ENCODE measurements at regions not wholly inside any gene's neighbourhood (a gene's known extent, or its start where the extent isn't known, plus 50 kb on each side); places are given as distances from the start of the nearest gene placed in this dataset.

GRCh38 chr2:217335341-217335966 lies 475.6 kb upstream of the TNP1 start:
- Histone ChIP-seq H3K9ac (ENCODE audit: insufficient read depth in 1 of 2, low read length in 2 of 2) (no peak overlapping the region), H3K27me3 (ENCODE audit: control insufficient read depth in 3 of 3, insufficient read depth in 3 of 3, low read length in 2 of 3) (no peaks in the 10 kb centered on the region), H3K27ac (ENCODE audit: low read depth in 1 of 2, low read length in 1 of 2) (no peak overlapping the region), H3K4me3 (no peak overlapping the region), H3K9me3 (ENCODE audit: control insufficient read depth in 4 of 4, insufficient read depth in 3 of 4, low read length in 3 of 4) (peaks cover 0 to 3% (median 0%) of the 10 kb centered on the region in 4 donors), H3K36me3 (ENCODE audit: control insufficient read depth in 4 of 4, insufficient read depth in 4 of 4, low read length in 4 of 4) (no peaks in the 10 kb centered on the region), H3K4me1 (ENCODE audit: control insufficient read depth in 5 of 5, insufficient read depth in 5 of 5, low read length in 5 of 5) (peaks cover 2 to 12% (median 7%) of the 10 kb centered on the region in 5 donors)
- DNase-seq (no peak), ATAC-seq (ENCODE audit: insufficient read depth, low FRiP score) (no peak)
- TF ChIP-seq, protein P1, sequence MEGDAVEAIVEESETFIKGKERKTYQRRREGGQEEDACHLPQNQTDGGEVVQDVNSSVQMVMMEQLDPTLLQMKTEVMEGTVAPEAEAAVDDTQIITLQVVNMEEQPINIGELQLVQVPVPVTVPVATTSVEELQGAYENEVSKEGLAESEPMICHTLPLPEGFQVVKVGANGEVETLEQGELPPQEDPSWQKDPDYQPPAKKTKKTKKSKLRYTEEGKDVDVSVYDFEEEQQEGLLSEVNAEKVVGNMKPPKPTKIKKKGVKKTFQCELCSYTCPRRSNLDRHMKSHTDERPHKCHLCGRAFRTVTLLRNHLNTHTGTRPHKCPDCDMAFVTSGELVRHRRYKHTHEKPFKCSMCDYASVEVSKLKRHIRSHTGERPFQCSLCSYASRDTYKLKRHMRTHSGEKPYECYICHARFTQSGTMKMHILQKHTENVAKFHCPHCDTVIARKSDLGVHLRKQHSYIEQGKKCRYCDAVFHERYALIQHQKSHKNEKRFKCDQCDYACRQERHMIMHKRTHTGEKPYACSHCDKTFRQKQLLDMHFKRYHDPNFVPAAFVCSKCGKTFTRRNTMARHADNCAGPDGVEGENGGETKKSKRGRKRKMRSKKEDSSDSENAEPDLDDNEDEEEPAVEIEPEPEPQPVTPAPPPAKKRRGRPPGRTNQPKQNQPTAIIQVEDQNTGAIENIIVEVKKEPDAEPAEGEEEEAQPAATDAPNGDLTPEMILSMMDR (IDR thresholded peaks at IDR 0.05; ENCODE audit: control extremely low read depth, extremely low read depth), result no peak
- WGBS, 2 donors, result 94% methylated on average over 5 of the region's 5 CpGs

- Histone ChIP-seq H3K4me1 (ENCODE audit: control insufficient read depth in 5 of 5, insufficient read depth in 5 of 5, low read length in 5 of 5) (peaks cover 2 to 12% (median 7%) of the 10 kb centered on the region in 5 donors), H3K36me3 (ENCODE audit: control insufficient read depth in 4 of 4, insufficient read depth in 4 of 4, low read length in 4 of 4) (no peaks in the 10 kb centered on the region), H3K4me3 (no peak overlapping the region), H3K9ac (ENCODE audit: insufficient read depth in 1 of 2, low read length in 2 of 2) (no peak overlapping the region), H3K9me3 (ENCODE audit: control insufficient read depth in 4 of 4, insufficient read depth in 3 of 4, low read length in 3 of 4) (peaks cover 0 to 3% (median 0%) of the 10 kb centered on the region in 4 donors), H3K27ac (ENCODE audit: low read depth in 1 of 2, low read length in 1 of 2) (no peak overlapping the region), H3K27me3 (ENCODE audit: control insufficient read depth in 3 of 3, insufficient read depth in 3 of 3, low read length in 2 of 3) (no peaks in the 10 kb centered on the region)
- TF ChIP-seq, protein P1 (IDR thresholded peaks at IDR 0.05; ENCODE audit: control extremely low read depth, extremely low read depth), result no peak
- no peak for ATAC-seq (ENCODE audit: insufficient read depth, low FRiP score)
- no peak for DNase-seq
These were observed 474.7 kb upstream of the TNP1 start for GRCh38 chr2:217334561-217334960.

GRCh38 chr2:217332866-217333265 lies 473.0 kb upstream of the TNP1 start:
- 96% methylated on average over 9 of the region's 9 CpGs for WGBS, 2 donors
- Histone ChIP-seq H3K27me3 (ENCODE audit: control insufficient read depth in 3 of 3, insufficient read depth in 3 of 3, low read length in 2 of 3) (no peaks in the 10 kb centered on the region), H3K4me1 (ENCODE audit: control insufficient read depth in 5 of 5, insufficient read depth in 5 of 5, low read length in 5 of 5) (peaks cover 2 to 15% (median 8%) of the 10 kb centered on the region in 5 donors), H3K4me3 (no peak overlapping the region), H3K9ac (ENCODE audit: insufficient read depth in 1 of 2, low read length in 2 of 2) (no peak overlapping the region), H3K36me3 (ENCODE audit: control insufficient read depth in 4 of 4, insufficient read depth in 4 of 4, low read length in 4 of 4) (no peaks in the 10 kb centered on the region), H3K27ac (ENCODE audit: low read depth in 1 of 2, low read length in 1 of 2) (no peak overlapping the region), H3K9me3 (ENCODE audit: control insufficient read depth in 4 of 4, insufficient read depth in 3 of 4, low read length in 3 of 4) (peaks cover 0 to 3% (median 0%) of the 10 kb centered on the region in 4 donors)
- ATAC-seq (ENCODE audit: insufficient read depth, low FRiP score) (no peak), DNase-seq (no peak)
- TF ChIP-seq, protein P1 (IDR thresholded peaks at IDR 0.05; ENCODE audit: control extremely low read depth, extremely low read depth), result no peak

DNA sequence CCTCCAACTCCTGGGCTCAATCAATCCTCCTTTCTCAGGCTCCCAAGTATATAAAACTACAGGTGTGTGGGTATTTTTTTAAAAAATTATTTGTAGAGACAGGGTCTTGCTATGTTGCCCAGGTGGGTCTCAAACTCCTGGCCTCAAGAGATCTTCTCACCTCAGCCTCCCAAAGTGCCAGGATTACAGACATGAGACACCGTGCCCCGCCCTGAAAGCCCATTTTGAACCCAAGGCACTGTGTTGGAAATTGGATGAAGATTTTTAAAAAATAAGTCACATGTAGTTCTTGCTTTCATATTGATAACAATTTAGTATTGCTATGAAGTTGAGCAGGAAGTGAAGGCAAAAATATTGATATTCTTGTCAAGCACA lies 472.5 kb upstream of the TNP1 start:
- peak overlapping the region in 1 of 2 donors; percentile 80 for H3K27ac ChIP-seq (ENCODE audit: low read depth in 1 of 2, low read length in 1 of 2)
- TF ChIP-seq, protein P1 (IDR thresholded peaks at IDR 0.05; ENCODE audit: control extremely low read depth, extremely low read depth), result no peak
- no peak for ATAC-seq (ENCODE audit: insufficient read depth, low FRiP score)

More for the DNA sequence above, 472.5 kb upstream of the TNP1 start:
- Histone ChIP-seq H3K36me3 (ENCODE audit: control insufficient read depth in 4 of 4, insufficient read depth in 4 of 4, low read length in 4 of 4) (no peaks in the 10 kb centered on the region), H3K9me3 (ENCODE audit: control insufficient read depth in 4 of 4, insufficient read depth in 3 of 4, low read length in 3 of 4) (peaks cover 0 to 3% (median 0%) of the 10 kb centered on the region in 4 donors), H3K4me1 (ENCODE audit: control insufficient read depth in 5 of 5, insufficient read depth in 5 of 5, low read length in 5 of 5) (peaks cover 2 to 15% (median 8%) of the 10 kb centered on the region in 5 donors), H3K4me3 (no peak overlapping the region), H3K9ac (ENCODE audit: insufficient read depth in 1 of 2, low read length in 2 of 2) (no peak overlapping the region), H3K27me3 (ENCODE audit: control insufficient read depth in 3 of 3, insufficient read depth in 3 of 3, low read length in 2 of 3) (no peaks in the 10 kb centered on the region)
- no peak for DNase-seq
- WGBS, 2 donors, result 95 to 98% methylated on average over 2 of the region's 2 CpGs
